ENCODE measurements at regions not wholly inside any gene's neighbourhood (a gene's known extent, or its start where the extent isn't known, plus 50 kb on each side); places are given as distances from the start of the nearest gene placed in this dataset.

DNA sequence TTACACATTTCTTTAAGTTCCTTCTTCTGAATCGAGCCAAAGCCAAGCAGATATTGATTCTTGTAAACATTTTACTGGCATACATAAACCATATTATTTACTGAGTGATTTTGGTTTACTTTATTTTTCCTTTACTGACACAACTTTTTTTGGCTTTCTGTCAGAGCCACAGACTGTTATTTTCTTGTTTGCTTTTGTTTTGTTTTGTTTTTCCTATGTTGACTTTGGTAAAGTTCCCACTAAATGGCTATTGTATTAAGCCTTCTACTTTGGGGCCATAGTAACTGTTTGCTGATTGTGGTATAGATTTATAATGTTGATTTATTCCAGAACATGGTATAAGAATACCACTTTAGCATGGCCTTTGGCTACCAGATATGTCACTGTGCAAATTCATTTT lies 419.4 kb downstream of the DCDC2C start:
- peaks cover 0 to 4% (median under 1%) of the 10 kb centered on the region in 4 donors for H3K9me3 ChIP-seq
- H3K36me3 ChIP-seq: no peaks in the 10 kb centered on the region
- TF ChIP-seq EP300 (IDR thresholded peaks at IDR 0.05) (no peak), POLR2AphosphoS5 (IDR thresholded peaks at IDR 0.05) (no peak), POLR2A (IDR thresholded peaks at IDR 0.05; ENCODE audit: low read depth) (no peak)
- TF ChIP-seq, protein P1, sequence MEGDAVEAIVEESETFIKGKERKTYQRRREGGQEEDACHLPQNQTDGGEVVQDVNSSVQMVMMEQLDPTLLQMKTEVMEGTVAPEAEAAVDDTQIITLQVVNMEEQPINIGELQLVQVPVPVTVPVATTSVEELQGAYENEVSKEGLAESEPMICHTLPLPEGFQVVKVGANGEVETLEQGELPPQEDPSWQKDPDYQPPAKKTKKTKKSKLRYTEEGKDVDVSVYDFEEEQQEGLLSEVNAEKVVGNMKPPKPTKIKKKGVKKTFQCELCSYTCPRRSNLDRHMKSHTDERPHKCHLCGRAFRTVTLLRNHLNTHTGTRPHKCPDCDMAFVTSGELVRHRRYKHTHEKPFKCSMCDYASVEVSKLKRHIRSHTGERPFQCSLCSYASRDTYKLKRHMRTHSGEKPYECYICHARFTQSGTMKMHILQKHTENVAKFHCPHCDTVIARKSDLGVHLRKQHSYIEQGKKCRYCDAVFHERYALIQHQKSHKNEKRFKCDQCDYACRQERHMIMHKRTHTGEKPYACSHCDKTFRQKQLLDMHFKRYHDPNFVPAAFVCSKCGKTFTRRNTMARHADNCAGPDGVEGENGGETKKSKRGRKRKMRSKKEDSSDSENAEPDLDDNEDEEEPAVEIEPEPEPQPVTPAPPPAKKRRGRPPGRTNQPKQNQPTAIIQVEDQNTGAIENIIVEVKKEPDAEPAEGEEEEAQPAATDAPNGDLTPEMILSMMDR (IDR thresholded peaks at IDR 0.05): no peak
- H3K27me3 ChIP-seq: no peaks in the 10 kb centered on the region
- DNase-seq (ENCODE audit: extremely low spot score): no peak
- no peaks in the 10 kb centered on the region for H3K4me1 ChIP-seq
- H3K27ac ChIP-seq (replicated peaks in 1 of 4): no peak overlapping the region
- 63% methylated on average over 1 of the region's 1 CpG for WGBS
- intact Hi-C loops (cut with DNase I): no loop called here
- no peak overlapping the region for H3K4me3 ChIP-seq

DNA sequence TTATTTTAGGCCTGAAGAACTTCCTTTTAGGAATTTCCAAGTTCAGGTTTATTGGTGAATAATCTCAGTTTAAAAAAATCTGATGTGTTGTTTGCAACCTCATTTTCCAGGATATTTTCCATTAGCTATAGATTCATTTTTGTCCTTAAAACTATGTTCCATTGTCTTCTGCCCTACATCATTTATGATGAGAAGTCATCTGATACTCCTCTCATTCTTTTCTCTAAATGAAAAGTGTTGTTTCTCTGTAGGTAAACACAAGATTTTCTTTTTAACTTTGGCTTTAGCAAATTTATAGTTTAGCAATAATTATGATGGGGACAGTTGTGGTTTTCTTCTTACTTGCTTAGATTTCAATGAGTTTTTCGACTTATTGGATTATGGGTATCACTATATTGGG lies 427.3 kb downstream of the DCDC2C start:
- no peaks in the 10 kb centered on the region for H3K27me3 ChIP-seq
- 0% methylated on average over 1 of the region's 1 CpG for WGBS
- H3K27ac ChIP-seq (replicated peaks in 1 of 4): no peak overlapping the region
- no peak for TF ChIP-seq EP300 (IDR thresholded peaks at IDR 0.05)
- TF ChIP-seq, protein P1 (IDR thresholded peaks at IDR 0.05): no peak
- no peak overlapping the region for H3K4me3 ChIP-seq
- H3K9me3 ChIP-seq: peaks cover 0 to 28% (median 25%) of the 10 kb centered on the region in 4 donors
- no peak for DNase-seq (ENCODE audit: extremely low spot score)
- intact Hi-C loops (cut with DNase I): no loop called here
- no peaks in the 10 kb centered on the region for H3K36me3 ChIP-seq
- no peaks in the 10 kb centered on the region for H3K4me1 ChIP-seq

- no peak for DNase-seq (ENCODE audit: extremely low spot score)
- no peaks in the 10 kb centered on the region for H3K36me3 ChIP-seq
- peaks cover 0 to 27% (median 22%) of the 10 kb centered on the region in 4 donors for H3K9me3 ChIP-seq
- no peaks in the 10 kb centered on the region for H3K4me1 ChIP-seq
- H3K4me3 ChIP-seq: no peak overlapping the region
- intact Hi-C loops (cut with DNase I): no loop called here
- no peaks in the 10 kb centered on the region for H3K27me3 ChIP-seq
- no peak overlapping the region for H3K27ac ChIP-seq (replicated peaks in 1 of 4)
- no peak for TF ChIP-seq EP300 (IDR thresholded peaks at IDR 0.05)
- TF ChIP-seq POLR2A (IDR thresholded peaks at IDR 0.05; ENCODE audit: low read depth): no peak
- TF ChIP-seq, protein P1 (IDR thresholded peaks at IDR 0.05): no peak
- TF ChIP-seq POLR2AphosphoS5 (IDR thresholded peaks at IDR 0.05): no peak
- WGBS: 66% methylated on average over 8 of the region's 8 CpGs
These were observed 431.5 kb downstream of the DCDC2C start for GRCh38 chr2:4134551-4135550.

DNA sequence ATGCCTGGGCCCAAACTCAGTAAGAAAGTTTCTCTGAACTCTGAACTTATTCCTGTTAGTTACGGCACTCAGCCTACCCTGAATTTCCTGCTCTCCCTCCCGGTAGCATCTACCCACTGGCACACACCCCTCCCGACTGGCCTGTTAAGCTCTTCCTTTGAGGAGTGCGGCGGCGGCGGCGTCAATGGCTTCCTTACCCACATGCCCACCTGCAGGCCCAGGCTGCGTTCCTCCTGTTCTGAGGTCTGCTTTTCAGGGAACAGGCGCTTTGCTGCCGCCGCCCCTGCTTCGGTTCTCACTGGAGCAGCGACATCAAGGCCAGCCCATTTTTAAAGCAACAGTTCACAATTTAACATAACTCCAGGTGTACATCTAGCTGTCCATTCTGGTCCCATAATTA lies 432.4 kb downstream of the DCDC2C start:
- no peak overlapping the region for H3K27ac ChIP-seq (replicated peaks in 1 of 4)
- TF ChIP-seq POLR2A (IDR thresholded peaks at IDR 0.05; ENCODE audit: low read depth) (no peak), EP300 (IDR thresholded peaks at IDR 0.05) (no peak), POLR2AphosphoS5 (IDR thresholded peaks at IDR 0.05) (no peak)
- TF ChIP-seq, protein P1 (IDR thresholded peaks at IDR 0.05): no peak
- H3K4me1 ChIP-seq: no peaks in the 10 kb centered on the region
- no peak for DNase-seq (ENCODE audit: extremely low spot score)
- H3K4me3 ChIP-seq: no peak overlapping the region
- intact Hi-C loops (cut with DNase I): no loop called here
- no peaks in the 10 kb centered on the region for H3K27me3 ChIP-seq
- WGBS: 77% methylated on average over 14 of the region's 14 CpGs
- peaks cover 0 to 18% (median 14%) of the 10 kb centered on the region in 4 donors for H3K9me3 ChIP-seq
- no peaks in the 10 kb centered on the region for H3K36me3 ChIP-seq
